KBM-7 (cell line): ENCODE measurements at regions not wholly inside any gene's neighbourhood (a gene's known extent, or its start where the extent isn't known, plus 50 kb on each side); places are given as distances from the start of the nearest gene placed in this dataset.

ENCODE experiments used
- DNase-seq: peaks from one replicate; pipeline ENCODE4 v3.0.0-alpha.2; 2015
- in situ Hi-C: fragments of 300-500 bp; cut with MboI; formaldehyde crosslinking; loops from 2 replicates; pipeline ENCODE4 v1.14.3; 2020; ENCODE audit warnings: low sequenced_read_pairs, low pct_unique_long_range_greater_than_20kb, mixed read lengths

GRCh38 chr1:4546911-4547310, 107.5 kb upstream of the AJAP1 start:
- DNase-seq, result no peak
- in situ Hi-C loops, result no loop called here

DNA sequence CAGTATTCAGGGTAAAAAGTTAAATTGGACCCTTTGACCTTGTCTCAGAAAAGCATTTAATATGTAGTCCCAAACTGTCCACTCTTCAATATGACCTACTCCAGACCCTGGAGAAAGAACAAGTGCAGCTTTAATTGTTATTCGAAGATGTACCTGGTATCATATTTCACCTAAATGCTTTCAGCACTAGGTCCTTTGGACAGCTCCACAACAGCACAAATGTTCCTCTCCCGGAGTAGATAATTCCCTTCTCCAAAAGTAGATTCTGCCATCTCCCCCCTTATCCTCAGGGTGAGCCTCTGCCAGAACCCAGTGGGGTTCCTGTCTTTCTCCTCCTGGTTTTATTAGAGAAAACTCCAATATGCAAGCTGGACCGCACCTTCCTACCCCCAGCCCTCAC, 104.5 kb upstream of the AJAP1 start:
- DNase-seq, result peak; percentile 3
- in situ Hi-C loops, result no loop called here

- no peak for DNase-seq
- in situ Hi-C loops, result no loop called here
Measured at GRCh38 chr1:4550941-4551340, 103.5 kb upstream of the AJAP1 start.

GRCh38 chr1:4551706-4552105, 102.7 kb upstream of the AJAP1 start:
- in situ Hi-C loops, result no loop called here

DNA sequence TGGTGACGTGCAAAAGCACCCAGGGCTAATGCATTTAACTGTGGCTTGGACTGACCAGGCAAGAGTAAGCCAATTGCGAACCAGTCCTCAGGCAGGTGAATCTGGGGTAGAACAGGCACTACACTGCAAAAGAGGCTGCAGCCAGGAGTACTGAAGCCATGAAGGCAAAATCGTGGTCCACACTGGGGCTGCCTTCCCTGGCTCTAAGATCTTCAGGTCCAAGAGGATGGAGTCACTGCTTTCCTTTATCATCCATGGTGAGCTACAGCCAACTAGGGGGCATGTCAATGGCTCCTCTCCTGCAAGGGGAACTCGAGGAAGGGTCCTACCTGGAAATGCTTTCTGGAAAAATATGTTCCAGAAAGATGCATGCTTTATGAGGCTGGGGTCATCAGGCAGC, 100.6 kb upstream of the AJAP1 start:
- DNase-seq, result no peak
- in situ Hi-C loops, result no loop called here

More at GRCh38 chr1:4551706-4552105, 102.7 kb upstream of the AJAP1 start:
- no peak for DNase-seq

GRCh38 chr1:4554271-4554865, 100.0 kb upstream of the AJAP1 start:
- in situ Hi-C loops, result no loop called here
- no peak for DNase-seq

DNA sequence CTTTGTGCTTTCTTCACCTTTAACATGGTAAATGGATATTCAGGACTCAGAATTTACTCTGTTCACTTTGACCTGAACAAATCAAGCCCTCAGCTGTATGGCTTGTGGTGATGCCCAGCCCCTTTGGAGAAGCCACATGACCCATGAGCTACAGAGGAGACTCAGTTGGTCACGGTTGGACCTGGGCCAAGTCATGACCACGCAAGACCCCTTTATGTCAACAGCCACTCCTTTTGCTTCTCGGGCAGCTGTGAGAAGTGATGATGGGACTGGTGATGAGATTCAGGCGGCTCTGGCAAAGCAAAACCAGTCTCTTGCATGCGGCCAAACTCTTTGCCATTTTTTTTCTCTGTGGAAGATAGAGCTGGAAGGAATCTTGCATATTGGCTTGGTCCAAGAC, 96.5 kb upstream of the AJAP1 start:
- in situ Hi-C loops, result no loop called here
- DNase-seq, result no peak

DNA sequence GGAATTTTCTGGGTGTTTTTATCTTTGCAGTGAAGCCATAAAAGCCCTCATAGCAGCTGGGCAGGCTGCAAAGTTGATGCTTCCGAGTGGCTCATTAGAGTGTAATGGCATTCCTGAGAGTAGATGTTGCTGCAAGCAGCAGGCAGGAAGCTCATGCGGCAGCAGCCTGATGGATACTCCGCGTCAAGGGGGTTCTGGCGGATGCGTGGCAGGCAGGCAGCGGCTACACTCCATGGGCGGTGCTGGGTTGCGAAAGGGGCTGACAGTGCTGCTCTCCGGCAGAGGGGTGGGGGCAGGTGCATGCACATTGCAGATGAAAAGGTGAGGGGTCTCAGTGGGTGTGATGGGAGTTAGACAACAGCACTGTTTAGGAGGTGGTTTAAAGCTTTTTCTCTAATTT, 93.2 kb upstream of the AJAP1 start:
- DNase-seq, result no peak
- in situ Hi-C loops, result no loop called here

- in situ Hi-C loops, result no loop called here
- DNase-seq, result no peak
Measured at GRCh38 chr1:4562321-4562720, 92.1 kb upstream of the AJAP1 start.

DNA sequence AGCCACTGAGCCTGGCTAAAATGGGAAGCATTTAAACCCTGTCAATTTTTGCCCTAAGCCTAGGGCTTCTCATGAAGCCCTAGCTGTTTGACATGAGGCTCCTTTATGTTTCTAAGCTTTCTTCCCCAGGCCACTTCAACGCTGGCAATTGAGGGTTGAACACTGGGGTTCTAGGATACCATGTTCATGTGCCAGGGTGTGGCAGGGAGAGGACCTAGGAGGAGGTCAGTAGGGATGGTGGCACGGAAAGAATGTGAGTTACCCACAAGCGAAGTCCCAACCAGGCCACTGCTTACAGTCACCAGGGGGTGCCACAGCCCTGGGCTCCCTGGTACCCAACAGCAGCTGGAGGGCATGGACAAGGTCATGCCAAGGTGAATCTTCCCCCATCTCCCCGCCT, 90.8 kb upstream of the AJAP1 start:
- no peak for DNase-seq
- in situ Hi-C loops, result no loop called here

DNA sequence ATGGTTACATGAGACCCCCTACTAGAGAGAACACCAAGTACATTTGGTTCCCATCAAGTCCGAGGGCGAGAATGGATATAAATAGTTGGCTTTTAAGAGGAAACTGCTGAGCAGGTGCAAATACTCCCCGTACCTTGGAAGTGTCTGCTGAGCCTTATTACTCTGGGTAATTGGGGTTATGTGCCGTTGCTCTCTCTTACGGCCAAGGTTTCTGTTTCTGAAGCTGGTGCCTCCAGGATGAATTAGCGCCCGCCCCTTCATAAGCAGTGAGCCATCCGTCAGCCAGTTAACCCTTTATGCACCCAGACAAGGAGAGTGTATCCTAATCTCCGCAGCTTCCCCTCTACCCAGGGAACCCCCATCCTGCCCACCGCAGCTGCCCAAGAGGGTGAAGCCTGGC, 90.4 kb upstream of the AJAP1 start:
- no peak for DNase-seq
- in situ Hi-C loops, result no loop called here

- no peak for DNase-seq
- in situ Hi-C loops, result no loop called here
Measured at GRCh38 chr1:4565166-4565565, 89.2 kb upstream of the AJAP1 start.

- no peak for DNase-seq
- in situ Hi-C loops, result no loop called here
Measured at GRCh38 chr1:4565801-4566449, 88.5 kb upstream of the AJAP1 start.

DNA sequence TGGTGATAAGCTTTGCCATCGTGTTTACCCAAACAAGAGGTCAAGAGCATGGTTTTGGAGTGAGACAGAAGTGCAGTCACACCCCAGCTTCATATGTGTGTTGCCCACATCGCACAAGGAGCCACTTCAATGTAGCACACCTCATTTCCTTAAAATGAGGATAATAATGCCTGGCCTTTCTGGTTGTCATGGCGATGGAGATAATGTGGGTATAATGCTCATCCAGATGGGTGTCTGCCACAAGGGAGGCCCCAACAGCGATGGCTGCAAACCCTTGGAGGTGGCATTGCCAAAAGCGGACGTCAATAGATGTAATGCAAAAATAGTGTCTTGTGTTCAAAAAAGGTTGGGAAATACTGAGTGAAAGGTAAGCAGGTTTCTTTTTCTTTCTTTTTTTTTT, 83.1 kb upstream of the AJAP1 start:
- in situ Hi-C loops, result no loop called here
- no peak for DNase-seq

DNA sequence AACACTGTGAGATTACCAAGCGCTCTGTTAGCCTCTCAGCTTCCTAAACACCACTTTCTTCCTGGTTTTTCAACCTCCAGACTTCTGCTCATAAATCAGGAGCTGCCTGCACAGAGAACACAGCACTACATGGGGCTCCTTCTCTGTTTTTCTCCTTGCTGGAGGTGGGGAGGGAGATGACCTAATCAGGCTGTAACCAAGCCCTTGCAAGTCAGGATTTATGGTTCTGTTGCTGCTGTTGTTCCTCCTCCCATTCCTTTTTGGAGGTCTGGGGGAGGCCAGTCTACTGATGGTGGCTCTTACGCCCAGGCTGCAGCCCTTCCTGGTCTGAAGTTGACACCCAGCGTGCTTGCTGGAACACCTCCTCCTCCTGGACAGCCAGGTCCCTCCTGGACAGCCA, 80.9 kb upstream of the AJAP1 start:
- no peak for DNase-seq
- in situ Hi-C loops, result no loop called here

GRCh38 chr1:4581807-4582206, 72.6 kb upstream of the AJAP1 start:
- no peak for DNase-seq
- in situ Hi-C loops, result no loop called here

DNA sequence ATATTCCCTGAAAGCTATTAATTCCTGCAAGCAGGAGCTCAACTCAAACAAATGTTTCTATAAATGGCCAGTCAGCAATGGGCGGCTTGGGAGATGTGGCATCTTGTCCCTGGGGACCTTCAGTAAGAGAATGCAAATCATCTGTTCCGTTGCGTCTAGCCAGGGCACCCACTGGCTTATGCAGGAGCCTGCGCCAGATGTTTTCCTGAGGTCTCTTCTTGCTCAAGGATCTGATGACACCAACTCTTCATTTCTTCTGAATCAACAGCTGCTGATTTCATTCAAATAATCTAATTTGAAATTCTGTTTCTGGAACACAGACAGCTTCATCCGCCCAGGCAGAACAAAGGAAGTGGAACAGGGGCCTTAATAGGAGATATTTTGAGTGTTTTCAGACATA, 70.0 kb upstream of the AJAP1 start:
- in situ Hi-C loops, result no loop called here

DNA sequence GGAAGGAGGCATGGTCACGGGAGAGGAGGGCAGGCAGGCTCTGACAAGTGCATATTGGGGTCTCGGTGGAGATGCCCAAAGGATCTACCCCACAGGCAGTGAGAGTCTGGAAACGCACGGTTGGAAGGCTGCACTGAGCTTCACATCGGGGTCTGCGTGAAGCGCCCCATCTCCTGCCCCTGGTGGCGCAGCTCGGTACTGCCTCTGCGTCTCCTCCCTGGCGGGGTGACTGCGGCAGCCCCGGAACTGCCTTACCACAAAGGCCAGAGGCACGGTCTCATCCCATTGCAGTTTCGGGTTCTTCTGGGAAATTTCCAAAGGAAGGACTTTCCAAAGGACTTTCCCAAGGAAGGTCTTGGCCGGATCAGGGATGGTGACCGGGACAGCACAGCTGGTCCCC, 69.2 kb upstream of the AJAP1 start:
- in situ Hi-C loops, result no loop called here

More for the DNA sequence above, 70.0 kb upstream of the AJAP1 start:
- no peak for DNase-seq

GRCh38 chr1:4585705-4586104, 68.7 kb upstream of the AJAP1 start:
- DNase-seq, result no peak
- in situ Hi-C loops, result no loop called here

More for the DNA sequence above, 69.2 kb upstream of the AJAP1 start:
- no peak for DNase-seq

GRCh38 chr1:4586611-4587160, 67.7 kb upstream of the AJAP1 start:
- in situ Hi-C loops, result no loop called here
- no peak for DNase-seq

DNA sequence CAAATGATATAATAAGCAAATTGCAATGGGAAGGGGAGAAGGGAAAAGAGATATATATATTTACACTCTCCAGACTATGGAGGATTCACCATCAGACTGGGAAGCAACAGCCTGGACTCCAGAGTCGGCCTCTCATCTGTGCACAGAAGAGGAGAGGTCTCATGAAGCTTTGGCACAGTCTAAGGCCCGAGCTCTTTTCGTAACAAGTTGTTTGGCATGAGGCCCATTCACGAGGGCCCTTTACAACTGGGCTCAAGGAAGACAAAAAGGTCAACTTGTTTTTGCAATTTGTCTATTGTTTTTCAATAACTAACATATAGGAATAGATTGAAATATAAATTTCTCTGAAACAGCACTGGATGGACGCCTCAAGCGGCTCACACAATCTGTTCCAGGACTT, 66.7 kb upstream of the AJAP1 start:
- in situ Hi-C loops, result no loop called here

More for the DNA sequence above, 66.7 kb upstream of the AJAP1 start:
- DNase-seq, result no peak
